MM.1S (cell line): ENCODE measurements at regions not wholly inside any gene's neighbourhood (a gene's known extent, or its start where the extent isn't known, plus 50 kb on each side); places are given as distances from the start of the nearest gene placed in this dataset.

ENCODE experiments used
- CTCF ChIP-seq: fragments of 300-600 bp; sonication (generic); IDR thresholded peaks from 2 replicates; pipeline ENCODE4 v1.5.1; 2016; ENCODE audit warnings: antibody characterized with exemption, low read length, mixed read lengths
- EZH2 ChIP-seq: fragments of 300-600 bp; sonication (generic); optimal IDR thresholded peaks from 2 replicates; pipeline ENCODE3; 2017; ENCODE audit warnings: low read depth, mild to moderate bottlenecking, antibody characterized with exemption, low read length, mixed read lengths
- EZH2phosphoT487 ChIP-seq: fragments of 300-600 bp; sonication (generic); IDR thresholded peaks from 2 replicates; pipeline ENCODE4 v1.6.1; 2018; ENCODE audit warnings: antibody characterized with exemption, low read length

GRCh38 chr6:54614499-54615195, 231.9 kb upstream of the FAM83B start:
- TF ChIP-seq CTCF (no peak), EZH2 (no peak), EZH2phosphoT487 (no peak)
